ENCODE measurements at regions not wholly inside any gene's neighbourhood (a gene's known extent, or its start where the extent isn't known, plus 50 kb on each side); places are given as distances from the start of the nearest gene placed in this dataset.
A peak's percentile ranks its signal among the peaks of the same experiment; 100 is the strongest.
"Not testable (repeated sequence)": the region's sequence is repeated elsewhere in the genome, so short reads cannot be mapped to it uniquely, and the experiment has no call there.

GRCh38 chr4:79121223-79121622, 182.0 kb upstream of the PAQR3 start:
- Histone ChIP-seq H3K9me3 (peaks cover 0 to 77% of the 10 kb centered on the region in 2 donors), H3K36me3 (no peaks in the 10 kb centered on the region), H3K27me3 (no peaks in the 10 kb centered on the region), H3K4me1 (no peaks in the 10 kb centered on the region), H3K4me3 (no peak overlapping the region), H3K27ac (no peak overlapping the region)
- DNase-seq (no peak), ATAC-seq (no peak)
- TF ChIP-seq CTCF (IDR thresholded peaks at IDR 0.05) = no peak
- intact Hi-C loops (cut with DNase I) = no loop called here

GRCh38 chr4:79117051-79117450, 177.8 kb upstream of the PAQR3 start:
- H3K4me1 ChIP-seq, ATAC-seq: not testable (repeated sequence)

GRCh38 chr4:79107014-79107413, 167.8 kb upstream of the PAQR3 start:
- no peak for ATAC-seq
- peak in 1 of 4 donors; percentile 41 for DNase-seq
- no peaks in the 10 kb centered on the region for H3K27me3 ChIP-seq
- no peaks in the 10 kb centered on the region for H3K36me3 ChIP-seq
- no peaks in the 10 kb centered on the region for H3K4me1 ChIP-seq
- H3K4me3 ChIP-seq = no peak overlapping the region
- intact Hi-C loops (cut with DNase I) = no loop called here
- H3K27ac ChIP-seq = no peak overlapping the region
- TF ChIP-seq CTCF (IDR thresholded peaks at IDR 0.05) = no peak
- H3K9me3 ChIP-seq = no peaks in the 10 kb centered on the region

More at GRCh38 chr4:79117051-79117450, 177.8 kb upstream of the PAQR3 start:
- intact Hi-C loops (cut with DNase I); H3K27ac ChIP-seq; H3K4me3 ChIP-seq; DNase-seq; H3K36me3 ChIP-seq; H3K27me3 ChIP-seq: not testable (repeated sequence)
- H3K9me3 ChIP-seq = peaks cover 0 to 50% of the 10 kb centered on the region in 2 donors

- no peaks in the 10 kb centered on the region for H3K36me3 ChIP-seq
- TF ChIP-seq CTCF (IDR thresholded peaks at IDR 0.05) = no peak
- no peaks in the 10 kb centered on the region for H3K27me3 ChIP-seq
- no peak overlapping the region for H3K27ac ChIP-seq
- no peaks in the 10 kb centered on the region for H3K9me3 ChIP-seq
- ATAC-seq (no peak), DNase-seq (no peak)
- no peaks in the 10 kb centered on the region for H3K4me1 ChIP-seq
- intact Hi-C loops (cut with DNase I) = no loop called here
- H3K4me3 ChIP-seq = no peak overlapping the region
These were observed 149.9 kb upstream of the PAQR3 start for GRCh38 chr4:79088946-79089691.

GRCh38 chr4:79087071-79087470, 147.8 kb upstream of the PAQR3 start:
- Histone ChIP-seq H3K36me3 (no peaks in the 10 kb centered on the region), H3K4me3 (no peak overlapping the region), H3K27ac (no peak overlapping the region), H3K27me3 (no peaks in the 10 kb centered on the region), H3K9me3 (peaks cover 0 to 12% of the 10 kb centered on the region in 2 donors), H3K4me1 (no peaks in the 10 kb centered on the region)
- TF ChIP-seq CTCF (IDR thresholded peaks at IDR 0.05) = no peak
- intact Hi-C loops (cut with DNase I) = no loop called here
- ATAC-seq (no peak), DNase-seq (no peak)
